ENCODE measurements at regions not wholly inside any gene's neighbourhood (a gene's known extent, or its start where the extent isn't known, plus 50 kb on each side); places are given as distances from the start of the nearest gene placed in this dataset.

GRCh38 chr2:164079258-164079657 lies 343.4 kb upstream of the FIGN start:
- no peak for DNase-seq

GRCh38 chr2:164078421-164078820 lies 342.6 kb upstream of the FIGN start:
- no peak for DNase-seq

- DNase-seq: peak; percentile 57
Observed at GRCh38 chr2:164073101-164074074, 337.6 kb upstream of the FIGN start.

DNA sequence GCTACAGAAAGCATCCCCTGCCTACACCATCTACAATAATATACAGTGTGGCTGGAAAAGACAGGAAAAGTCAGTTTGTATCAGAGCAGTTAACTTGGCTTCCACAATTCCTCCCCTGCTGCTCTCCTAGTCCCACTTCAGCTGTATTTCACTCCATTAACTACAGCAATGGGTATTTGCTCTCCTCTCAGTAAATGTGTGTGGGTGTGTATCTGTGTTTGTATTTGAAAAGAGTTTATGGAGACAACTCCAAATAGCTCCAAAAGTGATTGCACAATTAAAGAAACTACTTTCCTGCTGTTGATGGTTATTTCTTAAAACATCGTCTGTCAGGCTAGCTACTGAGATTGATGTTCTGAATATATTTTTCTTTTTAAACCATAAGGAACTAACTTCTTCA lies 333.7 kb upstream of the FIGN start:
- no peak for DNase-seq

- no peak for DNase-seq
Observed at GRCh38 chr2:164068063-164068462, 332.3 kb upstream of the FIGN start.

- peak; percentile 94 for DNase-seq
Observed at GRCh38 chr2:164066095-164066494, 330.3 kb upstream of the FIGN start.

GRCh38 chr2:164065038-164065437 lies 329.2 kb upstream of the FIGN start:
- no peak for DNase-seq

GRCh38 chr2:164061129-164061746 lies 325.4 kb upstream of the FIGN start:
- no peak for DNase-seq

DNA sequence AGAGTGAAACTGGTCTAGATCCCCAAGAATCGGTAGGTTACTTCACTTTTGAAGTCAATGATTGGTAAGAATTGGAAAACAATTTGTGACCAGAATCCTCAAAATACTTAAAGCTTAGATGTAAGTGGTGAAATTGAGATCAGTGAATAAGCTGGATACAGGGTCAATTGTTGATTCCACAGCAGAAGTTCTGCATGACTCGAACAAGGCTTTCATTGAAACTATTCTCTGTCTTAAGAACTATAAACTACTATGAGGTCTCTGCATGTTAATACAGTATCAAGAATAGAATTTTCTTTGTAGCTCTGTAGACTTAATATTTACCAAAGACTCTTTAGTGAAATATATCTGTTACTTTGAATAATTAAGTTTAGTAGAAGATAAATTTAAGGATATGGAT lies 324.2 kb upstream of the FIGN start:
- no peak for DNase-seq

DNA sequence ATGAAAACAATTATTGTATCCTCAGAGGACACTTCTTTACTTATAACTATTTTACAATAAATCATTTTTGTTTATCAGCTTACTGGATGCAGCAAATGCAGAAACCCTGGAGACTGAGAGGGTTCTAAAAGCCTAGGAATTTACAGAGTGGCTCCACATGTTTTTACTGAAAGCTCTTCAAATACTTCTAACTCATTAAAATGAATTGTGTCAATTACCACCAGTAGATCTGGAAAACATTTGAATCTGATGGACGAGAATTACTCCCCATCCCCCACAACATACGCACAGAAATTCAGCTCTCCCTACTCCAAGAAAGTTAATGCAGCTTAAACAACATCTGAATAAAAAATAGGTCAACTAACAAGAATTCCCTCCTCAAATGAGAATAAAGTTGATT lies 319.8 kb upstream of the FIGN start:
- DNase-seq: no peak

GRCh38 chr2:164054651-164055050 lies 318.8 kb upstream of the FIGN start:
- DNase-seq: no peak

DNA sequence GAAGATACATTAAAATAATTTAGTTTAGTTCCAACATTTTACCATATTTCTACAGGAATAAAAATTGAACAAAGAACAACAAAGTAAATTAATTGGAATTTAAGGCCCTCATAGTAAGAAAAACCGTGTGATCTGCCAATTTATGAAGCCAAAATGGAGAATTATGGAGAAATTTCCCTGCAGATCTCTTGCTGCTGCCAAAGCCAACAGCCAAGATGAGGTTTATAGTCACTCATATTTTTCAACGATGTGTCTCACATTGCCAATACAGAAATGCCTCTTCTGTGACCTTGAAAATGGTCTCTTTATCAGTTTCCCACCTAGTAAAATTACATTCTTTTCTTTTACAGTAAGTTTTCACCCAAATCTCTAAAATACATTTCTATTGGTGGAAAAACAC lies 317.2 kb upstream of the FIGN start:
- DNase-seq: no peak

- DNase-seq: no peak
Observed at GRCh38 chr2:164052006-164052405, 316.2 kb upstream of the FIGN start.

DNA sequence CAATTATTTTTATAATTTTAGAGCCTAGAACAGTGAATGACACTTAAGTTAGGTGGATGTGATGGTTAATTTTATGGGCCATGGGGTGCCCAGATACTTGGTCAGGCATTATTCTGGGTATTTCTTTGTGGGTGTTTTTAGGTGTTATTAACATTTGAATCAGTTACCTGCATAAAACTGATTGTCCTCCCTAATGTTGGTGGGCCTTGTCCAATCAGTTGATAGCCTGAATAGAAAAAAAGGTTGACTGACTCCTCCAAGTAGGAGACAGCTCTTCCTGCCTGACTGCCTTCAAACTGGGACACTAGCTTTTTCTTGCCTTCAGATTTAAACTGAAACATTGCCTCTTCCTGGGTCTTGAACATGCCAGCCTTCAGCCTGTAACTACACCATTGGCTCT lies 312.9 kb upstream of the FIGN start:
- no peak for DNase-seq

GRCh38 chr2:164046040-164046439 lies 310.2 kb upstream of the FIGN start:
- no peak for DNase-seq

- no peak for DNase-seq
Observed at GRCh38 chr2:164044622-164045021, 308.8 kb upstream of the FIGN start.

DNA sequence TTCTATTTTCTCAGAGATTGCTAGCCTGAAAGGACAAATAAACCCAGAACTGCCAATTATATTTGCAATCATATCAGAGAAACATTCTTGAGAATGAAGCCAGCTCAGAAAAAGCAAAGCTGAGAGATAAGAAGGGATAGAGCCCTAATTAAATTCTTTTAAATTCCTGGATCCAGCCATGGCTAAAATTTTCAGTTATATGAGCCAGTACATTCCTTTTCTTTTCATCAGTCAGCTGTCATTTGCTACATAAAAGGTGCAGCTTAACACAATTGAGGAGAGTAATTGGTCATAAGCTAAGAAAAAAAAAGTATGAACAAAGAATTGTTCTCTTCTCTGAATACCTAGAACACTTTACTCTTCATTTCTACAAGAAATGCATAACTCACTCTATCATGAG lies 303.5 kb upstream of the FIGN start:
- DNase-seq: no peak

GRCh38 chr2:164032995-164033394 lies 297.2 kb upstream of the FIGN start:
- DNase-seq: no peak

DNA sequence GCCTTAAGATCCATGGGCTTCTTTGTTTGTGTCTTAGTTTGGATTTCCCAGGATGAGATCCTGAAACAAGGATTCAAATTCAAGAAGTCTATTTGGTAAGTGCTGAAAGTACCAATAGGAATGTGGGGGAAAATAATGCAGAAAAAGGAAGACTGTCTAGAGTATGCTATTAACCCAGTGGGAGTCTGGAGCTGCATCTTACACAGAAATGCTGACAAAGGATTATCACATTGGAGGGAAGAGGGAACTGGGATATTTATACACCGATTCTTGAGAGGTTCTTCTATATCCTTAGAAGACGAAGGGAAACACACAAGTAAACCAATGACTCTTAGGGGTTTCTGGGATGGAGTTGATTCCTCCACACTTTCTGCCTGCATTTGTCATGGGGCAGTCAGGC lies 294.8 kb upstream of the FIGN start:
- no peak for DNase-seq

DNA sequence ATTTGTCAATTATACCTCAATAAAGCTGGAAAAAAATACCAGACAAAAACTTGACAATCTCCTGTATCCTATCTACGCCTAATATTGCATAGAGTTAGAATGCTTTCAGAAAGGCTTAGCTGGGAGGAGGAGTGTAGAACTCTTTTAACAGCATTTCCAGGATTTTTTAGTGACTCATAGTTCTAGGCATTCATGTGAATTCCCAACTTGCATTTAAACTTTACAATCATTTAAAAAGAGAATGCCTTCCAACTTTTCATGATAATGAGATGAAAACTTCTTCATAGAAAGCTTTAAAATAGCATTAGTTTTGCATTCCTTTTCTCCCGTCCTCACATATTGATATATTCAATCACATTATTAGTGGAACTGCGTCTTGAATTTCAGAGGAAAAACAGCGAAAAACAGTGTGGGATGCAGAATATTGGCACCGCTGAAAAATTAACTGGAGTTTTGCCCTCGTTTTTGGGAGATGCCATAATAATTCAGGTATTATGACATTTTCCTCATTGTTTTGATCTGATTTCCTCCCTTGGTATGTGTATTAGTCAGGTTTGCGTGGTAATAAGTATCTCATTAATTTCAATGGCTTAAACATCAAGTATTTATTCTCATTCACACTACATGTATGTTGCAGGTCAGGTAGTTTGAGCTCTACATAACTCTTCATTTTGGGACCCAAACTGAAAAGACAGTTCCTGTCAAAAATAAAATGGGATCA lies 293.2 kb upstream of the FIGN start:
- no peak for DNase-seq

GRCh38 chr2:164024396-164024795 lies 288.6 kb upstream of the FIGN start:
- DNase-seq: no peak

GRCh38 chr2:164023896-164024295 lies 288.1 kb upstream of the FIGN start:
- no peak for DNase-seq

GRCh38 chr2:164015328-164016123 lies 279.7 kb upstream of the FIGN start:
- DNase-seq: no peak
